ENCODE measurements at regions not wholly inside any gene's neighbourhood (a gene's known extent, or its start where the extent isn't known, plus 50 kb on each side); places are given as distances from the start of the nearest gene placed in this dataset.

DNA sequence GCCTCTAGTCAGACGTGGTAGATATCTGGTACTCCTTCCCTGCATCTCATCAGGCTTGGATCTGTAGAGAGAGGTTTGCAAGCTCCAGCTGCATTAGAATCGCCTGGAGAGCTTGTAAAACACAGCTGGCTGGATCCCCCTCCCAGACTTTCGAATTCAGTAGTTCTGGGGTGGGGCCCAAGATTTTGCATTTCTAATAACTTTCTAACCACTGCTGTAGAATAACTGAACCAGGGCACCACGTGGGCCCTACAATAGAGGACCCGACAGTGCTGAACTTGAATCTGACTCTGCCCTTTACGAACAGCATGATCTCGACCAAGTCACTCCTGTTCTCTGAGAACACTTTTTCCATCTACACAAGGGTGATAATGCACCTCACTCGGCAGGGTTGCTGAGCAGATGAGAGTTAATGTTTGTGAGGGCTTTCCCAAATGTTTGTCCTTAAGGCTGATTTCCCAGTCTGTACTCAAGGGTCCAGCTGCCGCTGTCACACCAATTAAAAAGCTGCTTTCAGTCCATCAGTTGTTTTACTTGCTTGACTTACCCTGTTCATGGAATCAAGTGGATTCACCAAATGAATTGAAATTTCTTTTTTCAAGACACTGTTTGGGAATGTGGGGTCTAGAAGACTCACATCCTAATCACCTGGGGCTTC, 86.6 kb upstream of the SLC24A4 start:
- TF ChIP-seq CTCF (IDR thresholded peaks at IDR 0.05; ENCODE audit: low read length): no peak
- no peak for TF ChIP-seq EZH2 (optimal IDR thresholded peaks at IDR 0.05; ENCODE audit: low read depth, low read length)
